Pulmonary artery endothelial cell (primary cell): ENCODE measurements at regions not wholly inside any gene's neighbourhood (a gene's known extent, or its start where the extent isn't known, plus 50 kb on each side); places are given as distances from the start of the nearest gene placed in this dataset.

Experiments used
- DNase-seq: peaks from one replicate; pipeline ENCODE4 v3.0.0-alpha.2; 2011; ENCODE audit warnings: low read depth, low spot score

DNA sequence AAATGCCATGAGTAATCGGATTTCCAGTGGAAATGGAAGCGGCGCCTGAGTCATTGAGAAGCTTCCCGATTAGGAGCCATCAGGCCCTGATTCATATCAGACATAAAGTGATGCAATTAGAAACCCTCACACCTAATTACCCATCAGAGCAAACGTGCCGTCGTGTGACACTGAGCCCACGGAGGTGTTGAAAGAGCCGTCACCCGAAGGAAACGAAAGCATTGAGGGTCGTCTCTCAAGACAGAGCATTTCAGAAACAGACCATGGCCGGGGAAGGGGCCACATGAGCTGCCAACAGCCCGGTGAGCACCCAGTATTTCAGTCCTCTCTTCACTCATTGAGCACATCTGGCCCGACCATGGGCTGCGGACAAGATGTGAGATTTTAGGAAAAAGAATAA, 829.3 kb downstream of the TBC1D22A start:
- DNase-seq: no peak

DNA sequence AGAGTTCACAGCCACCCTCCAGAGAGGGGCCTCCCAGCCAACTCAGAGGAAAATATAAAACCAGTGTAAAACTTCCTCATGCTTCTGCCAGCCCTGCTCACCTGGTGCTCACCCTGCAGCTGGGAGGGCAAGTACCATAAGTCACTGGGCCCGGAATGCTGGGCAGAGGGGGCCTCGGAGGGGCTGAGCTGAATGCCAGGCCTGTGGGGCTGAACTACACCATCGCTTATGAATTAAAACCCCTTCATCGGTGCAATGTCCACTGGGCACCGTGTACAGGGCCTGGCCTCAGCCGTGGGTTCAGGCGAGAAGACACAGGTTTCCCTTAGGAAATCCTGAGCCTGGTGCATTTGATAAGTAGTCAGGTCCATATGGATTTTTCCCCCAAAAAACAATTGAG, 828.6 kb downstream of the TBC1D22A start:
- no peak for DNase-seq

DNA sequence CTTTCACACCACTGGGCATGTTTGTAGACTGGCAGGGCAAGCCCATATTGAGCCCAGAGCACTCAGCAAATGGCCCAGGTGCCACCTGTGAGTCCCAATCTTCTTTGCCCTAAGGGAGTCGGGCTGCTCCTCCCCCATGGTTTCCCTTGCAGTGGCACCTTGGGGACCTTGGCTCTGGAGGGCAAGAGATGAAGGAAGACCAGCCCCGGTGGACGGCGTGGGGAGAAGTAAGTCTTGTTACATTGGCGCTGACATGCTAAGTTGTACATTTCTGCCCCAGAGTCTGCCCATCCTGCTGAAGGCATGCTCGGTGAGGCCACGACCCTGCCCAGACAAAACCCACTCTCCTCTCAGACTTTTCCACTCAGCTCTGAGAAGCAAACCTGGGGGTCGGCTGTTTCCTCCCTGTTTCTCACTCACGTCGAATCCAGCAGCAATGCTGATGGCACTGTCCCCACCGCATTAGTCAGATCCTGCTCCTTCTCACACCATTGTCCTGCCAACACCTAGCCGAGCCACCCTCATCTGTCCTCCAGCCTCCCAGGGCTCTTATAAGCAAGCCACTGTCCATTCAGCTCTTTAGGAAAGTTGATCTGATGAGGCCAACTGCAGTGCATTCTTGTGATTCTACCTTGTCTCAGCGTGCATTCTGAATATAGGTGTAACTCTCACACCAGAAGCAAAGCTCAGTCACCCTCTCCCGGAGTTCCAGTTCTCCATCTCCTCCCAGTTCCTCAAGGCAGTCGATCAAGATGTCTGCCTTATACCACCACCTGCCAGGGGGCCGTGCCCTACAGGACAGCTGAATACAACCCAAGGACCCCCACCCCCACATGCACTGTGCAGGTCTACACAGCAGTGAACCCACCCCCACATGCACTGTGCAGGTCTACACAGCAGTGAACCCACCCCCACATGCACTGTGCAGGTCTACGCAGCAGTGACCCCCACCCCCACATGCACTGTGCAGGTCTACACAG, 827.1 kb downstream of the TBC1D22A start:
- no peak for DNase-seq

DNA sequence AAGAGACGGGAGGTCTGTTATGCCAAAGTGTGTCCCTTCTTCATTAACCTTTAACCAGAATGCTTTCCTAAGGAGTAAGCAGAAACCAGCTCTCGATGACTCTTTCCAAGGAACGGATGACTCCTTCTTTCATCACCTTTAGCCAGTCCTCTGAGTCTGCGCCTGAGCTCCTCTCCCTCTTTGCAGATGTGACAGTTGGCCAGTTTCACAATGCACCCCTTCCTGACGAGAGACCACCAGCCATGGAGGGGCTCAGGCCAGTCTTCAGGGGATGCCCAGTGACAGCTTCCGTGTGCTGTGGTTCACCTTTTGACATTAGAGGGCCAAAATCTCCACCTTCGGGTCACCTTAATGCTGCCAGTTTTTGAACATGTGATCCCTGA, 826.1 kb downstream of the TBC1D22A start:
- no peak for DNase-seq

DNA sequence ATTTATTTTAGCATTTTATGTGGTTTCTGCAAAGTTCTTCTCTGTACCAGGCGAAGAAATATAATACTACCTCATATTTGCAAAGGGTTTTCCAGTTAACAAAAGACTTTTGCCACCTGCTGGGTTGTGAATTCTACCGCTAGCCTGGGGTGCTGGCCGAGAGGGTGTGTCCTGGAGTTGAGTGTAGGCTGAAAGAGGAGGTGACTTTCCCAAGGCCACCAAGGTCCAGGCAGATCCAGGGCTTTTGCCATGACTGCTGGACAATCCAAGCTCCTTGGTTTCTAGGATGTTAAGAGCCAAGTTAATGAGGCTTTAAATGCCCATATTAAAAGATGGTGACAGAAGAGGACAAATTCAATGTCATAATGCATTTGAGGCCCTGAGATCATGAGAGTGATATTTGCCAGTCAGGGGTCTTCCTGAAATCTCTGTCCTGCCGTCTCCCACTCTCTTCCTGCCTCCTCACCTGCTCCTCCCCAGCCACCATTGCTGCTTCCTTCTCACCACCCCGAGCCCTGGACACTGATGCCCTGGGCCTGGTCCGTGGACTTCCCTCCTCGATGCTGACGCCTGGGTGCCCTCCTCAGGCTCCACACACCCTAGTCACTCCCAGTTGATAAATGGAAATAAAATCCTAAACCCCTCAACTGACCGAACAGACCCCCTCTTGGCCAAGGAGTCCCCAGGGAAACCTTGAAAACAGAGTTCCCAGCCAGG, 825.6 kb downstream of the TBC1D22A start:
- no peak for DNase-seq

DNA sequence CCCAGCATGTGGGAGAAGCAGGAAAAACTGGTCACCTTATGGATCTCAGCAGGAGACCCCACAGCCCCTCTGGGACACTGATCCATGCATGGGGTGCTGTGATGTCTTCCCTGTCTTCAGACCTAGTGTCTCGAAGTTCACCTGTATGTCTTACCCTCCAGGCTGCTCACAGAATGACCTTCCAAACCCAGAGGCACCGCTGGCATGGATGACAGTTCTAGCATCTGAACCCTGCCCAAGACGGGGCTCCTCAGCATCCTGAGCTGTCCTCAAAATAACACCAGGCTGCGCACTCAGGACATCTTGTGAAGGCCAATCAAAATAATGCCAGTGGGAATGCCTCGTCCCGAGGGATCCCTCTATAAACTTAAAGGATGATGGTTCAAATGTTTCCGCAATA, 824.9 kb downstream of the TBC1D22A start:
- DNase-seq: no peak

DNA sequence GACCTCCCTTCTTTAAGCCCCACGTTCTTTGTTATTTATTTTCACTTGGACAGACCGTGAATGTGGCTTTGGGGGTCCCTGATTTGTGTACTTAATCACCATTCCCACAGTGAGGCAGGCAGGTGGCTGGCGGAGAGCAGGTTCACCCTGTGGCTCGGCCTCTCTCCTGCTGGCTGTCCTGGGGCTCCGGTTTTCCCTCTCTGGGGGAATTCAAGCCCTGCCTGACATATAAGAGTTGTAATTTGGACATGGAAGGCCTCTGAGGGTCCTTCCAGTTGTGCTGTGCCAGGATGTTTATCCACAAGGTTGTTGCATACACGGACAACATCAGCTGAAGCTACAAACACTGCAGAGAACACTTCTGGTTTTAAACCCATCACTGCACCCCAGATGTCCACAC, 824.5 kb downstream of the TBC1D22A start:
- no peak for DNase-seq

DNA sequence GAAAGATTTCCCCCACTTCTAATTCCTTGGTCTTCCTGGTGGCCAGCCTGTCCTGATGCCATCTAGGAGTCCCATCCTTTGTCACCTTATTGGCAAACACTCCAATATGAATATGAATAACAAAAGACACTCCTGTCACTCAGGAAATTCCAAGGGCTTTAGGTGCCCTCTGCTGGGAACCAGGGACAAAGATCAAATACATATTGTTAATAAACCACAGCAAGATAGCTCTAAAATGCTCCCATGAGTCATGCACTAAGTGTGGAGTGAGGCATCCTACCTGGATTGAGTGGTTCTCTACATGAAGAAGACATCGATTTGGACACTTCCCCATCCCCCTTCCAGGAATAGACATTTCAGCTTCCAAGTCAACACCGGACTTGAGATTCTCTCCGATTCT, 823.6 kb downstream of the TBC1D22A start:
- DNase-seq: no peak

DNA sequence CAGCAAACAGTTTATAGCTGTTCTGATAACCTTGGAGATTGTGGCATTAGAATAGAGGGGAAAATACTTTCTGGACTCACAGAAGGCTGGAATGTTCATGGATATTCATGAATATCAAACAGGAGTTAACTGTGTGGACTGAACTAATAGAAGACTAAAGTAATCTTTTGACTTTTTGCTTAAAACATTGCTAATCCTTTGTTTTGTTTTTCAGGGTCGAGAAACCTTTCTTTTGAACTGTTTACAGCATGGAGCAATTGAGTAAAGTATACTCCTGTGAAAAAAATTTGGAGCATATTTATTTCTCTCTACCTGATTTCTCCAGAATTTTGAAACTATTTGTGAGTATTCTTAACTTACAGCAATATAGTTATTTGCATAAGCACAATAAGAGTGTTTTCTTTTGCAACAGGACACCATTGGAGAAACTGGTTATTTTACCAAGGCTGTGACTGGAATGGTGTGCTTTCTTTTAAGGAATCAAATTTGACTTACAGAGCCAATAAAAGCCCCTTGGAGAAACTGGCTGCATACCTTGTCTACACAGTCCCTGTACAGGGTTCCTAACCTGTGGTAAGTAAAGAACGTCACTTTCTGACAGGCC, 821.6 kb downstream of the TBC1D22A start:
- DNase-seq: no peak

DNA sequence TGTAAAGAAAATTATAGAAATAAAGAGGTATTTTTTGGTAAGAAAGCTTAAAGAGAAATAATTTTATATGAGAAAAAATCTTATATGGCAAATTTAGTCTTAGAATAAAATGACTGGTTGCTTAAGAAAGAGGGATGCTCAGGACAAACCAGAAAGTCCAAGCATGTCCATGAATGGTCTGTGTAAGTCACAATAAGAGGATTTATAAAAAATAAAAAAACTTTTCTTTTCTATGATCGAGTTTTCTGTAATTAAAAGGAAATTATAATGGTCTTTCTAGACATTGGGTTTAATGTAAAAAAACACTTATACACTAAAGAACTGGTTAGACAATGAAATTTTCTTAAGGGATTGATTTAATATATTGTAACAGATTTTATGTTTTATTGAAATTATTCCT, 819.6 kb downstream of the TBC1D22A start:
- no peak for DNase-seq

DNA sequence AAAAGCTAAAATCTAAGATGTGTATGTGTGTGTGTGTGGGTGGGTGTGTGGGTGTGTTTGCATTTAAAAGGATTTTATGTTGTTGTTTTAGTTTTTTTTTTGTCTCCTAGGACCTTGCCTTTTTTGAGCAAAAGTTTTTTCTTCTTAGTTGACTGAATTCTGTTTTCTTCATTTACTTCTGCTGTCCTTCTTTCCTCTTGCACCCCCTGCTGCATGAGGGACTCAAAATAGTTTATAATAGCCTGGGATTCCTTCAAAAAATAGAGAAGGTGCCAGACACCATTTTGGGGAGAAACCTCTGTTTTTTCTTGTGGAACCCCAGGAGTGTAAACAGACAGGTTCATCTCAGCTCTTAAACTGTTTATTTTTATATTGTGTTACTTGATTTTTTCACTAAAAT, 817.7 kb downstream of the TBC1D22A start:
- no peak for DNase-seq

DNA sequence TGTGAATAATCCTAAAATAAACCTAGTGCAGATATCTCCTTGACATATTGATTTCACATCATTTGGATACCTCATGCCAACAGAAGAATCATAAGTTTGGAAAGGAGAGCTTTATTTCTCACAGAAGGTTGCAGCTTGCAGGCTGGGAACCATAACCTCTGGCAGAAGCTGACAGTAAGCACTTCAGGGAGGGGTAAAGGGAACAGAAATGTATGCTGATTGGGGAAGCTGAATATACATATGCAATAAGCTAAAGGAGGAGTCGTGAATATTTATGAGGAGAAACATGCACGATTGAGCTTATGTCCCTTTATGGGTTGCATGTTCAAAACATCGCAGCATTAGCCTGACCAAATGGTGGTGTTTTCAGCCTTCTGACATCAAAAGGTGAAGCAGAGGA, 814.5 kb downstream of the TBC1D22A start:
- DNase-seq: no peak

DNA sequence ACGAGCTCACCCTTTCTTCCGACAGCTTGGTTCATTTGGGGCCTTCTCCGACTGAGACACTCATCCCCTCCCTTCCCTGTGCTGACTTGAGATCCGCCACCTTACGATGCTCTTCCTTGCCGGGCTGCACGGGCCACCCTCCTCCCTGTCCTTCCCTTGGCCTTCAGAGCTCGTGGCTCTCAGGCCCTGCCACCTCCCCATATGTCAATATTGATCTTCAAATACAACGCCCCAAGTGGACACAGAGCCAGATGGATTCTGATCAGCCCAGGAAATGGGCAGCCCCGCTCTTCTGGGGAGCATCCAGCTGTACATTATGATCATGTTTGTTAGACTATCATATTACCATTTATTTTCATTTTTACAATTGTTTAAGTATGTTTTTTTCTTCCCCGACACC, 812.8 kb downstream of the TBC1D22A start:
- DNase-seq: no peak

DNA sequence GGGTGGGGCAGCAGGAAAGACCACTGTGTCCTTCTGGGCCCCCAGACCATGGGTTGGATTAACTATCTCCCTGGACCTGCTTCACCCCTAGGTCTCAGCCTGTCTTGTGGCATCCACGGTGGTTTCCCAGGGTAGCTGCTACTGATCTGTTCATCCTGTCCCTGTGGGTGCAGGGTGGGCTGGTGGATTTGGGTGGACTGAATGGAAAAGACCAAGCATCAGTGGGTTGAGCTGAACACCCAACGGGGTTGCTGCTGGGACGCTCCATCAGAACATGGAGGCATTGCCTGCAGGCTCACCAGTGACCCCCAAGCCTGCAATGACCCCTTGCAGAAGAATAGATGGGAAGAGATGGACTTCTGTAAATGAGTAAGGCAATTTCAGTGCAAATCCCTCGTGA, 812.1 kb downstream of the TBC1D22A start:
- DNase-seq: no peak

DNA sequence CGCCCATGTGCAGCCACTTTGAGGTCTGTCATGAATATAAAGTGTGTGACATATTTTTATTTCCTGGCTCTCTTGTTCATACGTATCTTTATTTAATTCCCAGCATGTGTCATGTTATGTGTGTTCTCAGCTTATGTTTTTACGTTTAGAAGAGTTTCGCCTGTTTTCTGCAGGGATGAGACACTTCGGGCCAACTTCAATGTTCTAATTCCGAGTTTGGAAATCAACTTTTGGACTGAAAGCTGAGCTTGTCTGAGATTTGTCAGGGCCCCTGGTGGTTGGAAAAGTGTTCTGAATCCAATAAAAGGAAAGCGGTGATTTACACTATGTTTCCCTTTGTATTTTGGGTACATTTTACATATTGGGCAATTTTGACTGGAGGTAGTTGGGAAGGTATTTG, 810.7 kb downstream of the TBC1D22A start:
- no peak for DNase-seq

DNA sequence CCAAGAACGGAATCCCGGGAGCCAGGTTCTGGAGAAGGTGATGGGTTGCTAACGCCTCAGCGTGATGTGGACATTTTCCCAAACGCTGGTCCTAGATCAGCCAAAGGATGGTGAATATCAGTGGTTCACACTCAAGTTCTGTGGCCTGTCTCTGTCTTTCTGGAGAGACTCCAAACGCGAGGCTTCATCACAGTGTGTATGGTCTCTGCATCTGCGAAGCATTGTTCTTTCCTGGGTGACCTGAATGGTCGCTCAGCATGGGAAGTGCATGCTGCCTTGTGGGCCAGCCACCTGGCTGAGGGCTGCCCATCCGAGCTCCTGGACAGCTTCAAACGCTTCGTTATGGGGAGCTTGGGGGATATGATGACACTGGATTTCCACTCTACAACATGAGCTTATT, 810.0 kb downstream of the TBC1D22A start:
- no peak for DNase-seq

DNA sequence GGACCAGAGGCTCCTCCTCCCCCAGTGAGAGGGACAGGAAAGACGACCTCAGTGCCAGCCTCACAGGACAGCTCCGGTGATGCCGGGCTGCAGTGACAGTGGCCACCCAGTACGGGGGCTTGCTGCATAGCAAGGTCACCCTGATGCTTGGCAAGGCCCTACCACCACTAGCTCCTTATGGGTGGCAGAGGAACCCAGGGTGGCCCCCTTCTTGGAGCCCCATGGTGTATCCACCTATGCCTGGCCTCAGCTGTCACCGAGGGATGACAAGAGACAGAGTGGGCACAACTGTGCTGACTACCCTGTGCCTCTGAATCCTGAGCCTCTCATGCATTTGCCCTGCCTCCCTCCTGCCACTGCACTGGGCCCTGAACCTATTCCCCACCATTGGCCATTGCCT, 809.2 kb downstream of the TBC1D22A start:
- DNase-seq: no peak

DNA sequence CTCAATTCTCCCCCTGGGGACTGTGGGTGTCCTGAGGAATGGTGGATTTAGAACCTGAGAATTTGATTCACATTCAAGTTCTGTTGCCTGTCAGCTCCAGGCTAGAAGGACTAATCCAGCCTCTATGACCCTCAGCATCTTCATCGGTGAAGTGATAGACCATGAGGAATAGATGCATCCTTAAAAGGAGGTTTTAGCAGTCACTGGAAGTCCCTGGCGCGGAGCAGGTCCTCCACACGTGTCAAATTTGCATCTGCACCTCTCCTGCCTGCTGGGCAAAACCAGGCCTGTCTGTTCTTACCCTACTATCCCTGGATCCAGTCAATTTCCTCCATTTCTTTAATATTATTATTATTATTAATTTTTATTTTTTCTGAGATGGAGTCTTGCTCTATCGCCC, 808.4 kb downstream of the TBC1D22A start:
- no peak for DNase-seq

DNA sequence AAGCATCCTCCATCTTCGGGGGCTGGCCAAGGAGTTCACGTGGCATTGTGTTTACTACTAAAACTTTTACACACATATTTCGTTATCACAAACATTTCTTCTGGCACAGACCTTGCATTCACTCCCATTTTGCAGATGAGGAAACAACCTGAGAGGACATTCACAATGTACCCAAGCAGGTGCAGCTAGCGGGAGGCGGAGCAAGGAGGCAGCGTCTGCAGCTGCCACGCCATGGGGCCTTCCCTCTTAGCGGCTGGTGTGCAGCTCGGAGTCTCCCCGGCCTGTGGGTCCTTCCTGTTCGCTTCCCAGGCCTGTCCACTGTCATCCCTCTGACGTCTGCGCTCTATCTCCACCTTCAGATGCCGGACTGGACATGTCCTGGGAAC, 807.8 kb downstream of the TBC1D22A start:
- DNase-seq: no peak

DNA sequence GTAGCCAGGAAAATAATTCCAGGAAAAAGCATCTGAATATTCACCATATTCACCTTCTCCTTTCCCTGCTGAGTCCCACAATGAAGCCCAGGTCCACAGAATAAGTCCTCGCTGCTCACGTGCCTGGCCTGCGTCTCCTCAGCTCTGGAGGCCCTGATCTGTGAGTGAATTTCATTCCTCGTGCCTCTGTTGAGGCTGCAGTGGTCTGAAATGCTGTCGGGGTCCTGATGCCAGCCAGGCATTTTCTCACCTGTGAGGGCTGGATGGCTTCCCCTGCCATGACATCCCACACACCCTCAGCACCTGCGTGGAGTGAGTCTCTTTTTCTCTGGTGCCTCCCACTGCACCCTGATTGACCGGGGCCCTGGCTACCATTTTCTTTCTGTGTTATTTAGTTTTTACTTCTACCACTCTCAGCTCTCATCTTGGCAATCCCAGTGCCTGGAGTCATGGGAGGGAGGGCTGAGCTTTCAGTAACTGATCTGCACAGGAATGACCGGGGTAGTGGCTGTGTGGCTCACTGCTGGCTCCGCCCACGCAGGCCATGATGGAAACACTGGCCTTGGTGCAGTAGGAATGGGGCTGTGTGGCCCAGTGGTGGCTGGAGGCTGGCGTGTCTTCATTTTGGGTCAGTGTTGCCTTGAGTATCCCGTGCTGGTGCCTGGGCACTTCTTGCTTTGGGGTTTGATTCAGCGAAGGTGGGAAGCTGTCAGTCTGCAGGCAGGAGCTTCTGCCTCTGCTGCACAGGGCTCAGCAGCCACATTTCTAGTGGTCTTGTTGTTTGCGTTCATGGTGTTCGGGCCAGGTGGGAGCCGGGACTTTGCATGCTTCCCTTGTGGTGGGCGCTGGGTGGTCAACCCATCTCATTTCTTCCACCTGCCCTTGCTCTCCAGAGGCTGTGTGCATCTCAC, 807.2 kb downstream of the TBC1D22A start:
- DNase-seq: no peak

DNA sequence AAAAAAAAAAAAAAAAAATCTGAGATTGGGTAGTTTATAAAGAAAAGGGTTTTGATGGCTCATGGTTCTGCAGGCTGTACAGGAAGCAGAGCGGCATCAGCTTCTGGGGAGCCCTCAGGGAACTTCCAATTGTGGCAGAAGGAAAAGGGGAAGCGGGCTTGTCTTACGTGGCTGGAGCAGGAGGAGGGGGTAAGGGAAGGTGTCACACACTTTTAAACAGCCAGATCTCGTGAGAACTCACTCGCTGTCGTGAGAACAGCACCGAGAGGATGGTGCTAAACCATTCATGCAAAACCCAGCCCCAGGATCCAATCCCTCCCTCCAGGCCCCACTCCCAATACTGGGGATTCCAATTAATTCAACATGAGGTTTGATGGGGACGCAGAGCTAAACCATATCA, 806.2 kb downstream of the TBC1D22A start:
- DNase-seq: no peak
